Endothelial cell of umbilical vein (primary cell): ENCODE measurements at regions not wholly inside any gene's neighbourhood (a gene's known extent, or its start where the extent isn't known, plus 50 kb on each side); places are given as distances from the start of the nearest gene placed in this dataset.

ENCODE experiments used
- BruUV-seq: library from RNA; stranded (reverse); fragments of 400-500 nt; replicated peaks from 2 replicates; lab custom pipeline; 2021; lab: Mats Ljungman, UMichigan
- CTCF ChIA-PET: fragments of 300-600, 350-600 bp; sonication (Branson Sonifier 250); formaldehyde crosslinking; loops from one replicate; lab custom pipeline; 2021; ENCODE audit warnings: antibody characterized with exemption, inconsistent platforms; lab: Charles Lee
- POLR2A ChIA-PET: fragments of 300-600, 350-600 bp; sonication (Branson Sonifier 250); formaldehyde crosslinking; loops from one replicate; lab custom pipeline; 2021; ENCODE audit warnings: antibody characterized with exemption, inconsistent platforms; lab: Charles Lee
- DNase-seq: peaks from one replicate; pipeline ENCODE4 v3.0.0-alpha.2; 2011; ENCODE audit warnings: low read depth, low spot score
- FAIRE-seq: peaks from 2 replicates; lab custom pipeline; 2011; peaks lifted over from hg19 to GRCh38; lab: Jason Lieb, UNC
- H2AFZ ChIP-seq: 2 replicates; pipeline ENCODE4 v1.6.0; 2012; ENCODE audit warnings: low read depth, low read length, control low read depth, inconsistent platforms
- H3K27ac ChIP-seq: 2 replicates; pipeline ENCODE4 v1.5.1; 2011; ENCODE audit warnings: low read depth, mild to moderate bottlenecking, control low read depth, low read length, moderate library complexity; ENCODE audit not compliant: insufficient read depth
- H3K27me3 ChIP-seq, 2 experiments: 2 replicates each; pipeline versions ENCODE4 v1.6.0 to v1.6.1; 2011; ENCODE audit warnings: low read length in 2 of 2, mixed read lengths in 1 of 2; ENCODE audit not compliant: control insufficient read depth in 2 of 2, insufficient read depth in 2 of 2
- H3K36me3 ChIP-seq, 2 experiments: 2 replicates in 1 of 2; 3 replicates in 1 of 2; pipeline ENCODE4 v1.5.1; 2011; ENCODE audit warnings: low read length in 2 of 2, mild to moderate bottlenecking in 1 of 2, moderate library complexity in 1 of 2; ENCODE audit not compliant: control insufficient read depth in 2 of 2, insufficient read depth in 2 of 2; ENCODE audit errors: extremely low read depth in 1 of 2
- H3K4me1 ChIP-seq: 3 replicates; pipeline ENCODE4 v1.5.1; 2011; ENCODE audit warnings: mild to moderate bottlenecking, low read length; ENCODE audit not compliant: control insufficient read depth, insufficient read depth; ENCODE audit errors: extremely low read depth
- H3K4me2 ChIP-seq: 2 replicates; pipeline ENCODE4 v1.6.1; 2011; ENCODE audit warnings: low read length, control low read depth, mixed read lengths; ENCODE audit not compliant: insufficient read depth
- H3K4me3 ChIP-seq, 3 experiments: fragments of 200-600 bp in 1 of 3; sonication (generic), shearing (Covaris generic) in 1 of 3; replicated peaks in 1 of 3; 2 replicates each; pipeline ENCODE4 v1.5.1; 2011 to 2016; ENCODE audit warnings: control low read depth in 3 of 3, low read length in 3 of 3, mild to moderate bottlenecking in 2 of 3, inconsistent platforms in 1 of 3, low read depth in 1 of 3, moderate library complexity in 1 of 3; ENCODE audit not compliant: insufficient read depth in 1 of 3
- H3K79me2 ChIP-seq: 2 replicates; pipeline ENCODE4 v1.6.0; 2012; ENCODE audit warnings: low read length, inconsistent platforms; ENCODE audit not compliant: control insufficient read depth, insufficient read depth
- H3K9ac ChIP-seq: replicated peaks from 2 replicates; pipeline ENCODE3; 2011; ENCODE audit warnings: low read length, control low read depth; ENCODE audit not compliant: insufficient read depth; ENCODE audit errors: extremely low read depth
- H3K9me1 ChIP-seq: replicated peaks from 3 replicates; pipeline ENCODE4 v1.6.0; 2011; ENCODE audit warnings: mild to moderate bottlenecking, low read length; ENCODE audit not compliant: control insufficient read depth, insufficient read depth; ENCODE audit errors: extremely low read depth
- H3K9me3 ChIP-seq: replicated peaks from 2 replicates; pipeline ENCODE4 v1.5.1; 2012; ENCODE audit warnings: low read length, inconsistent platforms; ENCODE audit not compliant: control insufficient read depth, insufficient read depth
- H4K20me1 ChIP-seq: replicated peaks from 2 replicates; pipeline ENCODE3; 2011; ENCODE audit warnings: mild to moderate bottlenecking, low read length; ENCODE audit not compliant: control insufficient read depth, insufficient read depth; ENCODE audit errors: extremely low read depth
- CTCF ChIP-seq, 2 donors: IDR thresholded peaks; 1 replicate in 1 of 2; 2 replicates in 1 of 2; pipeline ENCODE4 v1.5.1; 2011; ENCODE audit warnings: low read length in 2 of 2, mild to moderate bottlenecking in 2 of 2, moderate library complexity in 2 of 2, control low read depth in 1 of 2, inconsistent platforms in 1 of 2, low read depth in 1 of 2; ENCODE audit not compliant: insufficient read depth in 1 of 2; ENCODE audit errors: extremely low read depth in 1 of 2
- EZH2 ChIP-seq: IDR thresholded peaks from 2 replicates; pipeline ENCODE4 v1.6.1; 2012; ENCODE audit warnings: borderline replicate concordance, low read depth, mild to moderate bottlenecking, moderate library complexity, low read length, inconsistent platforms; ENCODE audit not compliant: severe bottlenecking
- FOS ChIP-seq: IDR thresholded peaks from 2 replicates; pipeline ENCODE4 v1.6.1; 2011; ENCODE audit warnings: mild to moderate bottlenecking, low read length, moderate library complexity, borderline replicate concordance; ENCODE audit not compliant: insufficient read depth
- JUN ChIP-seq: IDR thresholded peaks from 2 replicates; pipeline ENCODE4 v1.6.1; 2011; ENCODE audit warnings: borderline replicate concordance, low read depth; ENCODE audit not compliant: insufficient read length, insufficient read depth
- MAX ChIP-seq: IDR thresholded peaks from 2 replicates; pipeline ENCODE4 v1.6.1; 2011; ENCODE audit not compliant: insufficient read depth, insufficient read length
- MYC ChIP-seq: IDR thresholded peaks from one replicate; pipeline ENCODE4 v1.6.1; 2011; ENCODE audit warnings: mild to moderate bottlenecking, low read depth, low read length
- POLR2A ChIP-seq: IDR thresholded peaks from 2 replicates; pipeline ENCODE4 v1.6.1; 2012; ENCODE audit warnings: low read depth, mild to moderate bottlenecking, control low read depth, low read length
- POLR2AphosphoS5 ChIP-seq: IDR thresholded peaks from 2 replicates; pipeline ENCODE4 v1.6.1; 2012; ENCODE audit warnings: low read depth, mild to moderate bottlenecking, control low read depth, low read length, moderate library complexity; ENCODE audit not compliant: insufficient read depth
- dilution Hi-C: fragments of 300-500 bp; cut with MboI; formaldehyde crosslinking; loops from one replicate; pipeline ENCODE4 v1.15.0; 2019; ENCODE audit warnings: low sequenced_read_pairs; ENCODE audit not compliant: extremely low pct_ligation_motif_present
- intact Hi-C: fragments of 100-400 bp; cut with micrococcal nuclease; formaldehyde crosslinking; loops from one replicate; pipeline ENCODE4 v1.10.0; 2022

DNA sequence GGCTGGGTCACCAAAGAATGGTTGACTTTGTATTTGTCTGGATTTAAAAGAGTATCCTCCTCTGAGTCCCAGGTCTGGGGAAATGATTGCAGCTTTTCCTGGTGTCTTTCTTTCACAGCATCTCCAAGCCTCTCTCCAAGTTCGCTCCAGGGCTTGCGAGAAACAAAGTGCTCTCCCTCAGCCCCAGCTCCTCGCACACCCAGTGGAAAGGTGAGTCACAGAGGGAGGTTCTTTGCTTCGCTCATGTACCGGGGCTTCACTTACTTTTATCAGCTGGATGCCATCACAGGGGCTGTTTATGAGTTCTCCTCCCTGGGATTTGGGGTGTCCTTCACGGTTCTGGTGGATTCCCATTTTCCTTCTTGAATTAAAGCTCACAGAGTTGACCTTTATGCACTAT lies 252.2 kb upstream of the PLPP4 start:
- ChIA-PET POLR2A (no interaction called here), CTCF (interaction anchor here (1.3 kb wide), 1 partner anchor 40 kb away, joined by 4 read pairs; no protein-coding TSS in a partner anchor)
- Histone ChIP-seq H3K4me1 (no peaks in the 10 kb centered on the region), H3K27me3 (no peaks in the 10 kb centered on the region), H3K27ac (no peak overlapping the region), H3K4me3 (no peak overlapping the region), H3K36me3 (no peaks in the 10 kb centered on the region), H3K4me2 (no peak overlapping the region), H3K9me3 (no peaks in the 10 kb centered on the region), H3K79me2 (no peaks in the 10 kb centered on the region), H3K9me1 (no peaks in the 10 kb centered on the region), H4K20me1 (no peaks in the 10 kb centered on the region), H3K9ac (no peak overlapping the region), H2AFZ (no peak overlapping the region)
- no TSS peak for BruUV-seq
- intact Hi-C loops = no loop called here
- FAIRE-seq (no peak), DNase-seq (no peak)
- TF ChIP-seq CTCF (IDR thresholded peaks at IDR 0.05; ENCODE audit: extremely low read depth in 1 of 2, insufficient read depth in 1 of 2, low read depth in 1 of 2, low read length in 2 of 2) (no peak), JUN (no peak), EZH2 (no peak), MAX (no peak), MYC (no peak), POLR2A (no peak), POLR2AphosphoS5 (no peak), FOS (no peak)
- dilution Hi-C loops = no loop called here
